Neutrophil (primary cell): ENCODE measurements at regions not wholly inside any gene's neighbourhood (a gene's known extent, or its start where the extent isn't known, plus 50 kb on each side); places are given as distances from the start of the nearest gene placed in this dataset.

ENCODE experiments used
- H3K27ac ChIP-seq: fragments of 200-600 bp; sonication (generic); 2 replicates; pipeline ENCODE4 v1.5.1; 2016; ENCODE audit warnings: mild to moderate bottlenecking, moderate library complexity
- H3K27me3 ChIP-seq: fragments of 200-600 bp; sonication (generic); 2 replicates; pipeline ENCODE4 v1.6.0; 2016; ENCODE audit warnings: mild to moderate bottlenecking
- H3K36me3 ChIP-seq: fragments of 200-600 bp; sonication (generic); 2 replicates; pipeline ENCODE4 v1.5.1; 2017
- H3K4me1 ChIP-seq, 2 experiments: fragments of 200-600 bp in 1 of 2; sonication (generic) in 1 of 2; 1 replicate in 1 of 2; 2 replicates in 1 of 2; pipeline versions ENCODE4 v1.5.1 to v1.6.1; 2013 to 2016; ENCODE audit warnings: low read depth in 1 of 2, low read length in 1 of 2, mild to moderate bottlenecking in 1 of 2, moderate library complexity in 1 of 2; ENCODE audit not compliant: control insufficient read depth in 1 of 2, insufficient read depth in 1 of 2
- H3K4me3 ChIP-seq, 2 experiments: fragments of 200-600 bp in 1 of 2; sonication (generic) in 1 of 2; 1 replicate in 1 of 2; 2 replicates in 1 of 2; pipeline ENCODE4 v1.5.1; 2013 to 2016; ENCODE audit warnings: low read depth in 1 of 2, low read length in 1 of 2, mild to moderate bottlenecking in 1 of 2, moderate library complexity in 1 of 2
- H3K9me3 ChIP-seq: fragments of 200-600 bp; sonication (generic); 2 replicates; pipeline ENCODE4 v1.5.1; 2016
- TF ChIP-seq, protein P1 (sequence below): fragments of 200-600 bp; sonication (generic); IDR thresholded peaks from 2 replicates; pipeline ENCODE4 v1.5.1; 2016; ENCODE audit warnings: antibody characterized with exemption

- Histone ChIP-seq H3K4me1 (no peaks in the 10 kb centered on the region), H3K27me3 (no peaks in the 10 kb centered on the region), H3K4me3 (no peak overlapping the region), H3K27ac (no peak overlapping the region), H3K9me3 (no peaks in the 10 kb centered on the region), H3K36me3 (no peaks in the 10 kb centered on the region)
- TF ChIP-seq, protein P1, sequence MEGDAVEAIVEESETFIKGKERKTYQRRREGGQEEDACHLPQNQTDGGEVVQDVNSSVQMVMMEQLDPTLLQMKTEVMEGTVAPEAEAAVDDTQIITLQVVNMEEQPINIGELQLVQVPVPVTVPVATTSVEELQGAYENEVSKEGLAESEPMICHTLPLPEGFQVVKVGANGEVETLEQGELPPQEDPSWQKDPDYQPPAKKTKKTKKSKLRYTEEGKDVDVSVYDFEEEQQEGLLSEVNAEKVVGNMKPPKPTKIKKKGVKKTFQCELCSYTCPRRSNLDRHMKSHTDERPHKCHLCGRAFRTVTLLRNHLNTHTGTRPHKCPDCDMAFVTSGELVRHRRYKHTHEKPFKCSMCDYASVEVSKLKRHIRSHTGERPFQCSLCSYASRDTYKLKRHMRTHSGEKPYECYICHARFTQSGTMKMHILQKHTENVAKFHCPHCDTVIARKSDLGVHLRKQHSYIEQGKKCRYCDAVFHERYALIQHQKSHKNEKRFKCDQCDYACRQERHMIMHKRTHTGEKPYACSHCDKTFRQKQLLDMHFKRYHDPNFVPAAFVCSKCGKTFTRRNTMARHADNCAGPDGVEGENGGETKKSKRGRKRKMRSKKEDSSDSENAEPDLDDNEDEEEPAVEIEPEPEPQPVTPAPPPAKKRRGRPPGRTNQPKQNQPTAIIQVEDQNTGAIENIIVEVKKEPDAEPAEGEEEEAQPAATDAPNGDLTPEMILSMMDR: no peak
Measured at GRCh38 chr18:5768454-5768853, 126.9 kb downstream of the TMEM200C start.

DNA sequence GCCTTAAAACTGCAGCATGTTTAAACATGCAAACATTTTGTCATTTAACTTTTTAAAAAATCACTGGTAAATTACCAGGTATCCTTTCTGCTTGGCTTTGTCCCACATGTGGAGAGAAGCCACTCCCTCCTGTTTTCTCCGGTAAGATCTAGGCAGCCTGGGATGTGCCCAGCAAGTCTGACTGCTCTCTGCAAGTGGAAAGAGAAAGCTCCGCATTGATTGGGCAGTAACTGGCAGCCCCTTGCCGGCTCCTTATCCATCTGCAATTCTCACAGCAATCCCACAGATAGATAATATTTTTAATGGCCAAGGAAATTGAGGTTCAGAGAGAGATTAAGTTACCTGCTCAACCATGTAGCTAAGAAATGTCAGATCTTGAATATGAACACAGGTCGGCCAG, 136.1 kb downstream of the TMEM200C start:
- Histone ChIP-seq H3K27ac (no peak overlapping the region), H3K27me3 (no peaks in the 10 kb centered on the region), H3K4me3 (no peak overlapping the region), H3K4me1 (no peaks in the 10 kb centered on the region), H3K36me3 (no peaks in the 10 kb centered on the region), H3K9me3 (no peaks in the 10 kb centered on the region)
- TF ChIP-seq, protein P1: no peak

GRCh38 chr18:5756823-5757222, 138.5 kb downstream of the TMEM200C start:
- Histone ChIP-seq H3K36me3 (no peaks in the 10 kb centered on the region), H3K27ac (no peak overlapping the region), H3K27me3 (no peaks in the 10 kb centered on the region), H3K4me3 (no peak overlapping the region), H3K4me1 (no peaks in the 10 kb centered on the region), H3K9me3 (no peaks in the 10 kb centered on the region)
- TF ChIP-seq, protein P1: no peak

- Histone ChIP-seq H3K4me3 (no peak overlapping the region), H3K9me3 (no peaks in the 10 kb centered on the region), H3K36me3 (no peaks in the 10 kb centered on the region), H3K27me3 (no peaks in the 10 kb centered on the region), H3K4me1 (no peaks in the 10 kb centered on the region), H3K27ac (no peak overlapping the region)
- TF ChIP-seq, protein P1: no peak
Measured at GRCh38 chr18:5747678-5748077, 147.6 kb downstream of the TMEM200C start.

GRCh38 chr18:5746844-5747243, 148.5 kb downstream of the TMEM200C start:
- Histone ChIP-seq H3K4me1 (no peaks in the 10 kb centered on the region), H3K27ac (no peak overlapping the region), H3K36me3 (no peaks in the 10 kb centered on the region), H3K4me3 (no peak overlapping the region), H3K27me3 (no peaks in the 10 kb centered on the region), H3K9me3 (no peaks in the 10 kb centered on the region)
- TF ChIP-seq, protein P1: no peak

DNA sequence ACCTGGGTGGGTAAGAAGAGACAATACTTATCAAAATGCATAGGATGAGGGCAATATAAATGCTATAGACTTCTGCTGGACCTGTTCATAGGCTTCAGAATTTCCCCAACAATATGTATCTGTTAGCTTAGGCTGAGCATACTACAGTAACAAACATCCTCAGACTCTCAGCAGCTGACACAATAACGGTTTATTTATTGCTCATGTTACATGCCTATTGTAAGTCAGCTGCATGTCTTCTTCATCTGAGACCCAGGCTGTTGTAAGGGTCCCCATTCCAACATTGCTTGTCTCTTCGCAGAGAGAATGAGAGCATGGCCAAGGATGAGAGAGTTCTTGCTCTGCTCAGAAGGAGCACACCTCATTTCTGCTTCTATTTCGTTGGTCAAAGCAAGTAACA, 150.7 kb downstream of the TMEM200C start:
- no peaks in the 10 kb centered on the region for H3K9me3 ChIP-seq
- H3K4me3 ChIP-seq: no peak overlapping the region
- H3K4me1 ChIP-seq: no peaks in the 10 kb centered on the region
- H3K36me3 ChIP-seq: no peaks in the 10 kb centered on the region
- H3K27me3 ChIP-seq: no peaks in the 10 kb centered on the region
- no peak overlapping the region for H3K27ac ChIP-seq
- TF ChIP-seq, protein P1: no peak
